T-cell (primary cell): ENCODE measurements at regions not wholly inside any gene's neighbourhood (a gene's known extent, or its start where the extent isn't known, plus 50 kb on each side); places are given as distances from the start of the nearest gene placed in this dataset.

ENCODE experiments used
- ATAC-seq, 4 experiments: fragments of 200-7000 bp in 3 of 4; fragments of 150-1000 bp in 1 of 4; cut with Tn5 transposase; replicated peaks in 1 of 4; 1 replicate in 3 of 4; 2 replicates in 1 of 4; pipeline ENCODE4 v1.10.0; 2021; ENCODE audit warnings: moderate library complexity in 3 of 4, mild to moderate bottlenecking in 2 of 4, moderate number of reproducible peaks in 1 of 4
- CTCF ChIA-PET, 2 donors: fragments of 300-600 bp; sonication (Branson Sonifier 250); formaldehyde crosslinking; loops; one replicate each; lab custom pipeline; 2022; ENCODE audit warnings: antibody characterized with exemption in 2 of 2; lab: Charles Lee
- POLR2A ChIA-PET, 2 donors: fragments of 300-600 bp; sonication (Branson Sonifier 250); formaldehyde crosslinking; loops; one replicate each; lab custom pipeline; 2022; ENCODE audit warnings: antibody characterized with exemption in 2 of 2; lab: Charles Lee
- DNase-seq, 35 experiments: peaks; one replicate each; pipeline versions ENCODE4 v3.0.0 to v3.0.0-alpha.2; 2013 to 2023
- H3K27ac ChIP-seq: one replicate; pipeline ENCODE4 v1.5.1; 2013; ENCODE audit warnings: low read length
- H3K27me3 ChIP-seq, 2 experiments: replicated peaks in 1 of 2; 1 replicate in 1 of 2; 2 replicates in 1 of 2; pipeline versions ENCODE4 v1.6.1 to v1.7.0; 2013; ENCODE audit warnings: low read length in 1 of 2, mixed read lengths in 1 of 2; ENCODE audit not compliant: control insufficient read depth in 2 of 2, insufficient read depth in 2 of 2; ENCODE audit errors: extremely low read depth in 1 of 2
- H3K36me3 ChIP-seq, 2 donors: 1 replicate in 1 of 2; 2 replicates in 1 of 2; pipeline versions ENCODE4 v1.6.1 to v1.7.0; 2013; ENCODE audit warnings: low read length in 1 of 2; ENCODE audit not compliant: control insufficient read depth in 2 of 2, insufficient read depth in 1 of 2; ENCODE audit errors: extremely low read depth in 1 of 2
- H3K4me1 ChIP-seq, 2 experiments: 1 replicate in 1 of 2; 2 replicates in 1 of 2; pipeline versions ENCODE4 v1.6.1 to v1.7.0; 2013; ENCODE audit warnings: low read length in 2 of 2, mixed read lengths in 1 of 2; ENCODE audit not compliant: insufficient read depth in 2 of 2, control insufficient read depth in 1 of 2; ENCODE audit errors: extremely low read depth in 1 of 2
- H3K4me3 ChIP-seq, 2 donors: 1 replicate in 1 of 2; 2 replicates in 1 of 2; pipeline versions ENCODE4 v1.5.1 to v1.7.0; 2013; ENCODE audit warnings: mild to moderate bottlenecking in 2 of 2, low read length in 1 of 2, moderate library complexity in 1 of 2; ENCODE audit not compliant: control insufficient read depth in 1 of 2; ENCODE audit errors: extremely low read depth in 1 of 2
- H3K9me3 ChIP-seq: 2 replicates; pipeline ENCODE4 v1.7.0; 2013
- H3K27ac Mint-ChIP-seq, 2 donors: one replicate each; pipeline ENCODE4 v1.8.0; 2020 to 2021; ENCODE audit warnings: mild to moderate bottlenecking in 2 of 2, mixed read lengths in 2 of 2
- H3K27me3 Mint-ChIP-seq, 2 donors: one replicate each; pipeline ENCODE4 v1.8.0; 2021 to 2022; ENCODE audit warnings: mixed read lengths in 2 of 2
- H3K36me3 Mint-ChIP-seq: one replicate; pipeline ENCODE4 v1.8.0; 2021; ENCODE audit warnings: mixed read lengths
- H3K4me1 Mint-ChIP-seq, 3 donors: one replicate each; pipeline ENCODE4 v1.8.0; 2020 to 2022; ENCODE audit warnings: mixed read lengths in 3 of 3, mild to moderate bottlenecking in 1 of 3
- H3K4me3 Mint-ChIP-seq, 3 donors: one replicate each; pipeline ENCODE4 v1.8.0; 2020 to 2022; ENCODE audit warnings: mild to moderate bottlenecking in 3 of 3, mixed read lengths in 3 of 3, moderate library complexity in 3 of 3
- H3K9me3 Mint-ChIP-seq, 3 donors: one replicate each; pipeline ENCODE4 v1.8.0; 2020 to 2022; ENCODE audit warnings: mixed read lengths in 3 of 3
- WGBS: methylation state at CpG from one replicate; pipeline ENCODE4 v1.1.5; 2013; ENCODE audit warnings: missing lambda C conversion rate; ENCODE audit not compliant: insufficient coverage; 5-methylcytosine and 5-hydroxymethylcytosine counted together

DNA sequence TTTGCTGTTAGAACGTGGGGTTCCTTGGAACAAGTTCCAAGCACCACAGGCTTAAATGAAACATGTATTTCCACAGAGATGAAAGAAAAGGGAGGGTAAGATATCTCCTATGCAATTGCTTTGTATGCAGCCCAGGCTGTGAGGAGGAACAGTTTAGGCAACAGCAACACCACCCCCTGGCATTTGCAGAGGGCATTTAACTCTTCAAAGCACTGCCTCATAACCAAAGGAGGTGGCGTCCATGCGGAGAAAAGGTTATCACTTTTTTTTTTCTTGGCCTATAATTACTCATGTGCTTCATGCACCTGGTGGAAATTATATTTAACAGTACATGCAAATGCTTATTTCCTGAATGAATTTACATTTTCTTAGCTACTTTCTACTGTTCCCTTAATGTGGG, 286.0 kb downstream of the LPIN1 start:
- Mint-ChIP-seq H3K4me1 (peaks cover 27 to 46% (median 39%) of the 10 kb centered on the region in 3 donors), H3K27ac (no peak overlapping the region), H3K27me3 (peaks cover 0 to 2% of the 10 kb centered on the region in 2 donors), H3K4me3 (no peak overlapping the region), H3K36me3 (no peaks in the 10 kb centered on the region), H3K9me3 (no peaks in the 10 kb centered on the region)
- Histone ChIP-seq H3K27ac (no peak overlapping the region), H3K9me3 (no peaks in the 10 kb centered on the region), H3K27me3 (peaks cover 0 to 11% of the 10 kb centered on the region in 2 experiments), H3K36me3 (no peaks in the 10 kb centered on the region), H3K4me3 (no peak overlapping the region), H3K4me1 (peaks cover 15 to 20% of the 10 kb centered on the region in 2 experiments)
- DNase-seq, result no peak
- ATAC-seq, result no peak
- WGBS, result no CpG with 5 or more reads among the region's 3 CpGs
- ChIA-PET POLR2A (no interaction called here), CTCF (interaction anchor here in 1 of 2 donors (0.6 kb wide), 1 partner anchor 488 kb away, joined by 4 read pairs; no protein-coding TSS in a partner anchor)

DNA sequence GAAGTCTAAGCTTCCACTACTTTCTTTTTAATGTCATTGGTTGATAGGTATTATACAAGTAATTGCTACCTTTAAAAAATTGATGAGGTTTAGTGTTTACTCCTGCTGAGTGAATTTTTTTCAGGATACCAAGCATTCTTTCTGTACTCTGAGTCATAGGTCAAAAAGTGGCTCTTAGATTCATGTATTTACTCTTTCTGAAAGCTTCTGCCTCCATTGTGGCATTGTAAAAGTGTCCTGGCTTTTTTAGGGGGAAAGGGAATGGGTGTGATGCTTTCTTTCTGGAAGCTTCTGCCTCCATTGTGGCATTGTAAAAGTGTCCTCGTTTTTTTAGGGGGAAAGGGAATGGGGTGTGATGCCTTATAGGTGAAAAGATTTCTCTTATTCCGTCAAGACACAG, 286.5 kb downstream of the LPIN1 start:
- ATAC-seq, result no peak
- Histone ChIP-seq H3K4me3 (no peak overlapping the region), H3K9me3 (no peaks in the 10 kb centered on the region), H3K36me3 (no peaks in the 10 kb centered on the region), H3K27me3 (peaks cover 0 to 14% of the 10 kb centered on the region in 2 experiments), H3K4me1 (peaks cover 15 to 21% of the 10 kb centered on the region in 2 experiments), H3K27ac (no peak overlapping the region)
- Mint-ChIP-seq H3K27ac (no peak overlapping the region), H3K36me3 (no peaks in the 10 kb centered on the region), H3K4me1 (peaks cover 31 to 51% (median 44%) of the 10 kb centered on the region in 3 donors), H3K27me3 (peaks cover 0 to 2% of the 10 kb centered on the region in 2 donors), H3K4me3 (no peak overlapping the region), H3K9me3 (no peaks in the 10 kb centered on the region)
- no peak for DNase-seq
- WGBS, result 100% methylated on average over 1 of the region's 2 CpGs
- CTCF ChIA-PET, result no interaction called here
- POLR2A ChIA-PET, result no interaction called here

DNA sequence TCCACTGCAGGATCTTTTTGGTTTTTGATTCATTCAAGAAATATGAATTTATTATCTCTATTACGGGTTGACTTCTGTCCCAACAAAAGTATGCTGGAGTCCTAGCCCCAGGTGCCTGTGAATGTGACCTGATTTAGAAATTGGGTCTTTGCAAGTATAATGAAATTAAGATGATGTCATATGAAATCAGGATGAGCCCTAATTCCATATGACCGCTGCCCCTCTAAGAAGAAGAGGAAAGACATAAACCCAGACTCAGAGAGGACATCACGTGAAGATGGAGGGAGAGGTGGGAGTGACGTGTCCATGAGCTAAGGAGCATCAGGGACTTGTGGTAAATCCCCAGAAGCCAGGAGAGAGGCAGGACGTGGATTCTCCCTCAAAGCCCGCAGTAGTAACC, 287.1 kb downstream of the LPIN1 start:
- peaks cover 0 to under 1% (median 0%) of the 10 kb centered on the region in 3 donors for H3K9me3 Mint-ChIP-seq
- peaks cover 0 to 2% of the 10 kb centered on the region in 2 donors for H3K27me3 Mint-ChIP-seq
- peaks cover 31 to 51% (median 44%) of the 10 kb centered on the region in 3 donors for H3K4me1 Mint-ChIP-seq
- no peak for DNase-seq
- ATAC-seq, result no peak
- ChIA-PET CTCF (no interaction called here), POLR2A (no interaction called here)
- H3K27ac Mint-ChIP-seq, result no peak overlapping the region
- H3K27me3 ChIP-seq, result peaks cover 0 to 14% of the 10 kb centered on the region in 2 experiments
- H3K36me3 Mint-ChIP-seq, result no peaks in the 10 kb centered on the region
- 85% methylated on average over 4 of the region's 6 CpGs for WGBS
- H3K4me3 ChIP-seq, result no peak overlapping the region
- H3K4me1 ChIP-seq, result peaks cover 15 to 21% of the 10 kb centered on the region in 2 experiments
- H3K9me3 ChIP-seq, result no peaks in the 10 kb centered on the region
- H3K4me3 Mint-ChIP-seq, result no peak overlapping the region
- no peak overlapping the region for H3K27ac ChIP-seq
- no peaks in the 10 kb centered on the region for H3K36me3 ChIP-seq

DNA sequence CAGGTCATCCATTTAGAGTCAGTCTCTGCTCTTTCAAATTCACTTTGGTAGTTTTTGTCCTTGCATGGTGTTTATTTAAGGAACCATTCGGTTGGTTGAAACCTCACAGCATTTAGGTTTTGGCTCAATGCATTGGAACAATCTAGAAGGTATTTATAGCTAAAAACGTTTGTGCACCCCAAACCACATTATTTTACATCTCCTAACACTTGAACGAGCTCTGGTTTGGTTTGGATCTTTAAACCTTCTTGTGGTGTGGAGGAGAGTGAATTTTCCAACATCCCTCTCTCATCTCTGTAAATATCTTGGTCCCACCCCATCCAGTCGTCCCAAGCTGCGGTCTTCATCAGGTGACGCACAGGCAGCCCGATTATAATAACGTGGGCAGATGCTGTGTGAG, 287.9 kb downstream of the LPIN1 start:
- Mint-ChIP-seq H3K36me3 (no peaks in the 10 kb centered on the region), H3K27me3 (peaks cover 0 to 2% of the 10 kb centered on the region in 2 donors), H3K4me1 (peaks cover 31 to 51% (median 44%) of the 10 kb centered on the region in 3 donors), H3K27ac (peak overlapping the region in 1 of 2 donors; percentile 15), H3K4me3 (no peak overlapping the region), H3K9me3 (peaks cover 0 to 4% (median 0%) of the 10 kb centered on the region in 3 donors)
- Histone ChIP-seq H3K27me3 (peaks cover 0 to 19% of the 10 kb centered on the region in 2 experiments), H3K9me3 (no peaks in the 10 kb centered on the region), H3K36me3 (no peaks in the 10 kb centered on the region), H3K4me1 (peaks cover 15 to 21% of the 10 kb centered on the region in 2 experiments), H3K27ac (no peak overlapping the region), H3K4me3 (no peak overlapping the region)
- no CpG with 5 or more reads among the region's 8 CpGs for WGBS
- POLR2A ChIA-PET, result no interaction called here
- no peak for DNase-seq
- CTCF ChIA-PET, result no interaction called here
- ATAC-seq, result no peak

DNA sequence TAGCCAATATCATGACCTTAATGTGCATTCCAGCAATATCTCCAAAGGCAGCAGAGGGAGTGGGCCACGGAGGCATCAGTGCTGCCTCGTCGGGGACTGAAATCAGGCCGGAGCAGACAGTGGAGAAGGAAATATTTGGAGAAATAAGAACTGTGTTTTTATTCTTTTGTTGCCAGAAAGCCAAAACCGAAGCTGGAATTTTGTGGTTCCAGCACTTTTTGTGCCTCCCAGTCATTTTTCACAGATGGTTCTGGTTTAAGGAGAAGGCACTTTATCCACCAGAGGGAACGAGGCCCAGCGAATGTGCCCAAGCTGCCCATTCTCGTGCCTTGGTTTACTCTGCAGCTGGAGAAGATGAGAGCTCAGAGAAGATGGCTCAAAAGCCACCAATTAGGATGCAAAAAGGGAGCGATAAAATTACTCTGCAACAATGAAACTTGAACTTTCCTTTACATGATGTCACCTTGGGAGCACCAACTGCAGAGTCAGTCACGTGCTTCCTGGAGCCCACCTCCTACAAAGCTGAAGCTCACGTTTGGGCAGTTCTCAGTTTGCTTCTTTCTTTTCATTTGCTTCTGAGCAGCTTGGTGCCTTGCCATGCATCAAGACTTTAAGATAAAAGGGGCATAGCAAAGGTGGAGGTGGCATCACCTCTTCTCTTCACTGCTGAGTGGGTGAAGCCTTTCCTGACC, 288.7 kb downstream of the LPIN1 start:
- Histone ChIP-seq H3K9me3 (no peaks in the 10 kb centered on the region), H3K27ac (no peak overlapping the region), H3K4me3 (no peak overlapping the region), H3K27me3 (peaks cover 0 to 24% of the 10 kb centered on the region in 2 experiments), H3K4me1 (peaks cover 15 to 21% of the 10 kb centered on the region in 2 experiments), H3K36me3 (no peaks in the 10 kb centered on the region)
- H3K4me3 Mint-ChIP-seq, result peak overlapping the region in 1 of 3 donors; percentile 21
- ChIA-PET CTCF (no interaction called here), POLR2A (interaction anchor here in 1 of 2 donors (0.6 kb wide), 1 partner anchor 577 kb away, joined by 3 read pairs; no protein-coding TSS in a partner anchor)
- peak overlapping the region; percentile 68 to 72 for H3K27ac Mint-ChIP-seq
- ATAC-seq (no peak), DNase-seq (no peak)
- H3K27me3 Mint-ChIP-seq, result peaks cover 0 to 2% of the 10 kb centered on the region in 2 donors
- 67% methylated on average over 7 of the region's 11 CpGs for WGBS
- H3K9me3 Mint-ChIP-seq, result peaks cover 0 to 4% (median 0%) of the 10 kb centered on the region in 3 donors
- no peaks in the 10 kb centered on the region for H3K36me3 Mint-ChIP-seq
- H3K4me1 Mint-ChIP-seq, result peaks cover 31 to 51% (median 44%) of the 10 kb centered on the region in 3 donors

DNA sequence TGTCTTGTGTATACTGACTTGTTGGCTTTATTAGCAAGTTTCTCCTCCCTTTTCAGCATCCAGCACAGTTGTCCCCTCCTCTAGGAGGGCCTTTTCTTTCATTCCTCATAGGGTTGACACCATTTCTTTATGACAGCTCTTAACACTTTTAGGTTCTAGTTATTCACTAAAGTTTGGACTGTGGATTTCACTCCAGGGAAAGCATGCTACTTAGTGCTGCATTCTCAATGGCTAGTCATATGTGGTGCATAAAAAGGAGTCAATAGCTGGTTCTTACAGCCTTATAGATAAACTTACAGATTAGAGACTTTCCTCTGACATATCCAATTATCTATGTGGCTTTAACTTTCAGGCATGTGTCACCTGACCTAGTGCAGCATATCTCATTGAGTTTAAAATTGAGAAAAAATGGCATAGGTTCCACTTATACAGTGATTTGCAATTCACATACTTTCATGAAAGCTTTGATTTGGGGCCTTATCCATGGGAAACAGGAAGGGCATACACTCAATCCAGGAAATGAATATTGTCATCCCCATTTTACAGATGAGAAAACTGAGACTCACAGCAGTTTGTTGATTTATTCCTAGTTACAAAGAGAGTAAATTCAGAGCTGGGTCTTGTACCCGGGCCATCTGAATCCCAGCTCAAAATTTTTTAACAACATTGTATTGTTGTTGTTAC, 289.7 kb downstream of the LPIN1 start:
- peak overlapping the region in 1 of 3 donors; percentile 36 for H3K4me3 Mint-ChIP-seq

More for the DNA sequence above, 289.7 kb downstream of the LPIN1 start:
- H3K36me3 ChIP-seq, result no peaks in the 10 kb centered on the region
- CTCF ChIA-PET, result interaction anchor here in 1 of 2 donors (0.6 kb wide), 1 partner anchor 124 kb away, joined by 3 read pairs; no protein-coding TSS in a partner anchor
- H3K27me3 Mint-ChIP-seq, result peaks cover 0 to 2% of the 10 kb centered on the region in 2 donors
- peaks cover 15 to 21% of the 10 kb centered on the region in 2 experiments for H3K4me1 ChIP-seq
- no peak overlapping the region for H3K27ac ChIP-seq
- peaks cover 0 to 12% (median 0%) of the 10 kb centered on the region in 3 donors for H3K9me3 Mint-ChIP-seq
- H3K27me3 ChIP-seq, result peaks cover 0 to 25% of the 10 kb centered on the region in 2 experiments
- DNase-seq (no peak), ATAC-seq (peak in 2 of 4 experiments; percentile 8 to 27)
- H3K27ac Mint-ChIP-seq, result peak overlapping the region; percentile 62 to 75
- POLR2A ChIA-PET, result interaction anchor here in 1 of 2 donors (0.6 kb wide), 1 partner anchor 576 kb away, joined by 3 read pairs; no protein-coding TSS in a partner anchor
- WGBS, result no CpG with 5 or more reads among the region's 1 CpG
- no peaks in the 10 kb centered on the region for H3K36me3 Mint-ChIP-seq
- H3K4me1 Mint-ChIP-seq, result peaks cover 31 to 51% (median 44%) of the 10 kb centered on the region in 3 donors
- H3K4me3 ChIP-seq, result no peak overlapping the region
- H3K9me3 ChIP-seq, result no peaks in the 10 kb centered on the region
